Aorta (tissue), 5 donors: ENCODE measurements at regions not wholly inside any gene's neighbourhood (a gene's known extent, or its start where the extent isn't known, plus 50 kb on each side); places are given as distances from the start of the nearest gene placed in this dataset.
A peak's percentile ranks its signal among the peaks of the same experiment; 100 is the strongest.
"Not testable (repeated sequence)": the region's sequence is repeated elsewhere in the genome, so short reads cannot be mapped to it uniquely, and the experiment has no call there.

Experiments
- ATAC-seq: fragments of 200-7000 bp; cut with Tn5 transposase; one replicate; pipeline ENCODE4 v1.9.1; 2022; ENCODE audit warnings: moderate library complexity; ENCODE audit not compliant: low FRiP score
- DNase-seq, 2 donors: peaks; one replicate each; pipeline ENCODE4 v3.0.0-alpha.2; 2020
- H3K27ac ChIP-seq, 2 donors: one replicate each; pipeline ENCODE4 v1.5.1; 2013; ENCODE audit warnings: low read length in 2 of 2, mild to moderate bottlenecking in 2 of 2, moderate library complexity in 2 of 2, control low read depth in 1 of 2, inconsistent platforms in 1 of 2, low read depth in 1 of 2
- H3K27me3 ChIP-seq, 2 donors: one replicate each; pipeline ENCODE4 v1.6.1; 2013; ENCODE audit warnings: control low read depth in 1 of 2, low read length in 1 of 2, mild to moderate bottlenecking in 1 of 2, moderate library complexity in 1 of 2; ENCODE audit not compliant: insufficient read depth in 2 of 2, control insufficient read depth in 1 of 2
- H3K36me3 ChIP-seq, 2 donors: one replicate each; pipeline ENCODE4 v1.6.1; 2013; ENCODE audit warnings: control low read depth in 1 of 2, low read length in 1 of 2, mild to moderate bottlenecking in 1 of 2; ENCODE audit not compliant: insufficient read depth in 2 of 2, control insufficient read depth in 1 of 2
- H3K4me1 ChIP-seq, 2 donors: one replicate each; pipeline ENCODE4 v1.6.1; 2013; ENCODE audit warnings: low read length in 2 of 2, control low read depth in 1 of 2, mild to moderate bottlenecking in 1 of 2, moderate library complexity in 1 of 2; ENCODE audit not compliant: insufficient read depth in 2 of 2, control insufficient read depth in 1 of 2
- H3K4me3 ChIP-seq, 2 donors: one replicate each; pipeline ENCODE4 v1.5.1; 2013; ENCODE audit warnings: low read length in 2 of 2, control low read depth in 1 of 2, mild to moderate bottlenecking in 1 of 2
- H3K9me3 ChIP-seq: one replicate; pipeline ENCODE4 v1.6.1; 2013; ENCODE audit warnings: mild to moderate bottlenecking, low read length; ENCODE audit not compliant: control insufficient read depth
- WGBS, 2 donors: extraction: QIAGEN DNeasy Blood & Tissue Kit; methylation state at CpG; one replicate each; pipeline ENCODE4 v1.1.7; 2013; 5-methylcytosine and 5-hydroxymethylcytosine counted together
- intact Hi-C, 2 donors: fragments of 100-400 bp; cut with DNase I; formaldehyde crosslinking; loops; one replicate each; pipeline versions ENCODE4 v1.14.2 to v1.15.0; 2022
- donor health status: healthy with polysubstance abuse.
- donor health status: Bipolar disorder and iron deficiency.
- donor health status: DM: no; HTN: no; CAD: no.
- donor health status: DM: no; HTN: no; CAD: no.
- donor health status: DM: yes; HTN: yes; CAD: no.

- Histone ChIP-seq H3K36me3 (no peaks in the 10 kb centered on the region), H3K4me1 (peaks cover 5 to 14% of the 10 kb centered on the region in 2 donors), H3K27ac (peak overlapping the region in 1 of 2 donors; percentile 16), H3K9me3 (no peaks in the 10 kb centered on the region), H3K4me3 (no peak overlapping the region), H3K27me3 (no peaks in the 10 kb centered on the region)
- intact Hi-C loops = no loop called here
- ATAC-seq = no peak
- no peak for DNase-seq
- 96 to 100% methylated on average over 1 of the region's 1 CpG for WGBS, 2 donors
These were observed 116.2 kb upstream of the PCED1B start for GRCh38 chr12:46963191-46963590.

GRCh38 chr12:46963977-46964971, 115.1 kb upstream of the PCED1B start:
- H3K9me3 ChIP-seq = no peaks in the 10 kb centered on the region
- H3K27ac ChIP-seq = peak overlapping the region; percentile 36 to 89
- H3K4me3 ChIP-seq = peak overlapping the region in 1 of 2 donors; percentile 20
- H3K36me3 ChIP-seq = no peaks in the 10 kb centered on the region
- WGBS, 2 donors = 7 to 8% methylated on average over 14 of the region's 14 CpGs
- peaks cover 5 to 14% of the 10 kb centered on the region in 2 donors for H3K4me1 ChIP-seq
- no peaks in the 10 kb centered on the region for H3K27me3 ChIP-seq
- DNase-seq = no peak
- peak; percentile 44 for ATAC-seq
- intact Hi-C loops = no loop called here

- no peak for ATAC-seq
- intact Hi-C loops = no loop called here
These were observed 114.3 kb upstream of the PCED1B start for GRCh38 chr12:46965137-46965536.

GRCh38 chr12:46965880-46966279, 113.5 kb upstream of the PCED1B start:
- Histone ChIP-seq H3K27ac (no peak overlapping the region), H3K4me3 (no peak overlapping the region), H3K9me3 (no peaks in the 10 kb centered on the region), H3K4me1 (peaks cover 5 to 14% of the 10 kb centered on the region in 2 donors), H3K27me3 (no peaks in the 10 kb centered on the region), H3K36me3 (no peaks in the 10 kb centered on the region)
- DNase-seq = no peak
- intact Hi-C loops = no loop called here
- ATAC-seq = no peak
- WGBS, 2 donors = 34 to 69% methylated on average over 4 of the region's 4 CpGs

More at GRCh38 chr12:46965137-46965536, 114.3 kb upstream of the PCED1B start:
- 75 to 76% methylated on average over 2 of the region's 2 CpGs for WGBS, 2 donors
- no peak for DNase-seq
- no peaks in the 10 kb centered on the region for H3K27me3 ChIP-seq
- H3K36me3 ChIP-seq = no peaks in the 10 kb centered on the region
- H3K27ac ChIP-seq = peak overlapping the region in 1 of 2 donors; percentile 27
- H3K4me3 ChIP-seq = no peak overlapping the region
- no peaks in the 10 kb centered on the region for H3K9me3 ChIP-seq
- H3K4me1 ChIP-seq = peaks cover 5 to 14% of the 10 kb centered on the region in 2 donors

GRCh38 chr12:46970636-46971035, 108.8 kb upstream of the PCED1B start:
- no peak overlapping the region for H3K4me3 ChIP-seq
- H3K27ac ChIP-seq = no peak overlapping the region
- H3K4me1 ChIP-seq = peaks cover 2 to 4% of the 10 kb centered on the region in 2 donors
- no peak for ATAC-seq
- H3K36me3 ChIP-seq = no peaks in the 10 kb centered on the region
- intact Hi-C loops = no loop called here
- no peaks in the 10 kb centered on the region for H3K9me3 ChIP-seq
- DNase-seq = no peak
- WGBS, 2 donors = 93 to 94% methylated on average over 5 of the region's 5 CpGs
- no peaks in the 10 kb centered on the region for H3K27me3 ChIP-seq

GRCh38 chr12:46973937-46974336, 105.5 kb upstream of the PCED1B start:
- H3K4me1 ChIP-seq, H3K4me3 ChIP-seq, DNase-seq, H3K27ac ChIP-seq, H3K27me3 ChIP-seq, ATAC-seq, intact Hi-C loops, H3K36me3 ChIP-seq, H3K9me3 ChIP-seq: not testable (repeated sequence)
- 67 to 87% methylated on average over 3 of the region's 3 CpGs for WGBS, 2 donors

- H3K27me3 ChIP-seq = no peaks in the 10 kb centered on the region
- WGBS, 2 donors = 97% methylated on average over 1 of the region's 1 CpG
- H3K4me3 ChIP-seq = no peak overlapping the region
- no peaks in the 10 kb centered on the region for H3K4me1 ChIP-seq
- intact Hi-C loops = no loop called here
- H3K9me3 ChIP-seq = no peaks in the 10 kb centered on the region
- no peaks in the 10 kb centered on the region for H3K36me3 ChIP-seq
- DNase-seq (no peak), ATAC-seq (no peak)
- H3K27ac ChIP-seq = no peak overlapping the region
These were observed 101.5 kb upstream of the PCED1B start for GRCh38 chr12:46977871-46978375.

- no peak for ATAC-seq
- H3K36me3 ChIP-seq = no peaks in the 10 kb centered on the region
- H3K9me3 ChIP-seq = no peaks in the 10 kb centered on the region
- no peaks in the 10 kb centered on the region for H3K4me1 ChIP-seq
- 81 to 87% methylated on average over 3 of the region's 3 CpGs for WGBS, 2 donors
- no peak overlapping the region for H3K27ac ChIP-seq
- intact Hi-C loops = no loop called here
- H3K27me3 ChIP-seq = no peaks in the 10 kb centered on the region
- no peak overlapping the region for H3K4me3 ChIP-seq
- no peak for DNase-seq
These were observed 97.8 kb upstream of the PCED1B start for GRCh38 chr12:46981622-46982021.
